Spleen (tissue), 7 donors: ENCODE measurements at regions not wholly inside any gene's neighbourhood (a gene's known extent, or its start where the extent isn't known, plus 50 kb on each side); places are given as distances from the start of the nearest gene placed in this dataset.

ENCODE experiments used
- CTCF ChIP-seq, 11 experiments: fragments of 200-600 bp in 7 of 11; fragments of 450-650 bp in 4 of 11; sonication (generic) in 4 of 11; IDR thresholded peaks in 8 of 11; conservative IDR thresholded peaks in 3 of 11; 1 replicate in 7 of 11; 2 replicates in 4 of 11; pipeline versions ENCODE4 v1.4.0 to v1.8.0; 2016 to 2021; ENCODE audit warnings: antibody characterized with exemption in 11 of 11, inconsistent platforms in 4 of 11, mild to moderate bottlenecking in 1 of 11
- POLR2A ChIP-seq, 3 donors: fragments of 450-650 bp; IDR thresholded peaks; one replicate each; pipeline ENCODE4 v1.5.1; 2017; ENCODE audit warnings: antibody characterized with exemption in 3 of 3, mild to moderate bottlenecking in 1 of 3
- POLR2AphosphoS5 ChIP-seq, 3 donors: sonication (generic); formaldehyde crosslinking; IDR thresholded peaks; one replicate each; pipeline ENCODE4 v1.5.1; 2017; ENCODE audit warnings: antibody characterized with exemption in 3 of 3
- donor health status: DM: no; HTN: no; CAD: no; lungs with moderate emphysema.
- donor health status: DM: no; HTN: no; CAD: no.
- donor health status: DM: no; HTN: no; CAD: no.

DNA sequence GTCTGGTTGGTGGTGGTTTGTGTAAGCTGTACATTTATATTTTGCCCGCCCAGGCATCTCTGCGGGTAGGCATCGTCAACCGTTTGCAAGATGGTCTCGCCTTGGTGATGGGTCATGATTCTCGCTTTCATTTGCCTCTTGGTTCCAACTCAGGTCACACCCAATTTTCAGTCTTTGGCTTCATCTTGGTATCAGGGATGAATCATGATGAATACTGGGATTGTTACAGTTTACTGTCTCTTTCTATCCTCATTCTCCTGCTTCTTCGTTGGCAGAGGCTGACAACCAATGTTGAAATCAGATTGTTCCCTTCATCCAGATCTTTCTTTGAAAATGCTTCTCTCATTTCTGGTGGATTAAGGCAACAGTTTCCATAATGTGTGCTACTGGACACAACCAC is 129.7 kb upstream of the KAZN start:
- TF ChIP-seq CTCF (IDR thresholded peaks at IDR 0.05 in 8 of 11, conservative IDR thresholded peaks at IDR 0.05 in 3 of 11) (no peak), POLR2A (IDR thresholded peaks at IDR 0.05) (no peak), POLR2AphosphoS5 (IDR thresholded peaks at IDR 0.05) (no peak)
